IPS DF 6.9 (cell line): ENCODE measurements at regions not wholly inside any gene's neighbourhood (a gene's known extent, or its start where the extent isn't known, plus 50 kb on each side); places are given as distances from the start of the nearest gene placed in this dataset.

ENCODE experiments used
- DNase-seq: peaks from one replicate; pipeline ENCODE4 v3.0.0-alpha.2; 2013; ENCODE audit warnings: low read depth, low spot score
- H3K27ac ChIP-seq: one replicate; pipeline ENCODE4 v1.5.1; 2013; ENCODE audit warnings: low read length, control low read depth
- H3K27me3 ChIP-seq: 2 replicates; pipeline ENCODE4 v1.6.1; 2013; ENCODE audit warnings: mild to moderate bottlenecking, low read length; ENCODE audit not compliant: control insufficient read depth, insufficient read depth
- H3K36me3 ChIP-seq: 2 replicates; pipeline ENCODE4 v1.6.1; 2013; ENCODE audit warnings: low read length; ENCODE audit not compliant: control insufficient read depth, insufficient read depth
- H3K4me1 ChIP-seq: 2 replicates; pipeline ENCODE4 v1.6.1; 2013; ENCODE audit warnings: low read length; ENCODE audit not compliant: control insufficient read depth, insufficient read depth
- H3K4me3 ChIP-seq: 2 replicates; pipeline ENCODE4 v1.5.1; 2013; ENCODE audit warnings: mild to moderate bottlenecking, low read length
- H3K9me3 ChIP-seq: 2 replicates; pipeline ENCODE4 v1.6.1; 2013; ENCODE audit warnings: low read length, inconsistent platforms; ENCODE audit not compliant: control insufficient read depth, insufficient read depth
- WGBS: extraction: QIAGEN DNeasy Blood & Tissue Kit; methylation state at CpG from one replicate; pipeline ENCODE4 v1.1.7; 2013; ENCODE audit warnings: mixed read lengths, missing lambda C conversion rate; ENCODE audit not compliant: insufficient read length, insufficient coverage; 5-methylcytosine and 5-hydroxymethylcytosine counted together

- H3K27ac ChIP-seq = no peak overlapping the region
- no peaks in the 10 kb centered on the region for H3K36me3 ChIP-seq
- no peak for DNase-seq
- no peaks in the 10 kb centered on the region for H3K9me3 ChIP-seq
- no peaks in the 10 kb centered on the region for H3K4me1 ChIP-seq
- no peaks in the 10 kb centered on the region for H3K27me3 ChIP-seq
- H3K4me3 ChIP-seq = no peak overlapping the region
Measured at GRCh38 chr10:94043431-94043990, 49.8 kb downstream of the PLCE1 start.

GRCh38 chr10:94046098-94046497 lies 52.4 kb downstream of the PLCE1 start:
- Histone ChIP-seq H3K27me3 (no peaks in the 10 kb centered on the region), H3K4me1 (no peaks in the 10 kb centered on the region), H3K9me3 (no peaks in the 10 kb centered on the region), H3K27ac (no peak overlapping the region), H3K36me3 (no peaks in the 10 kb centered on the region), H3K4me3 (no peak overlapping the region)
- no CpG with 5 or more reads among the region's 1 CpG for WGBS
- DNase-seq = no peak

- no peak overlapping the region for H3K4me3 ChIP-seq
- no CpG with 5 or more reads among the region's 3 CpGs for WGBS
- no peaks in the 10 kb centered on the region for H3K4me1 ChIP-seq
- H3K27ac ChIP-seq = no peak overlapping the region
- no peaks in the 10 kb centered on the region for H3K9me3 ChIP-seq
- no peaks in the 10 kb centered on the region for H3K36me3 ChIP-seq
- H3K27me3 ChIP-seq = no peaks in the 10 kb centered on the region
- DNase-seq = no peak
Measured at GRCh38 chr10:94047293-94047692, 53.6 kb downstream of the PLCE1 start.

- H3K27ac ChIP-seq = no peak overlapping the region
- no peaks in the 10 kb centered on the region for H3K36me3 ChIP-seq
- no peaks in the 10 kb centered on the region for H3K9me3 ChIP-seq
- no peak for DNase-seq
- no CpG with 5 or more reads among the region's 4 CpGs for WGBS
- no peaks in the 10 kb centered on the region for H3K4me1 ChIP-seq
- H3K27me3 ChIP-seq = no peaks in the 10 kb centered on the region
- no peak overlapping the region for H3K4me3 ChIP-seq
Measured at GRCh38 chr10:94049911-94050310, 56.2 kb downstream of the PLCE1 start.

GRCh38 chr10:94052281-94052680 lies 58.5 kb downstream of the PLCE1 start:
- H3K4me1 ChIP-seq = no peaks in the 10 kb centered on the region
- H3K4me3 ChIP-seq = no peak overlapping the region
- H3K36me3 ChIP-seq = no peaks in the 10 kb centered on the region
- H3K9me3 ChIP-seq = no peaks in the 10 kb centered on the region
- no CpG with 5 or more reads among the region's 1 CpG for WGBS
- no peak overlapping the region for H3K27ac ChIP-seq
- H3K27me3 ChIP-seq = no peaks in the 10 kb centered on the region
- DNase-seq = no peak

GRCh38 chr10:94052866-94053791 lies 59.4 kb downstream of the PLCE1 start:
- H3K36me3 ChIP-seq = no peaks in the 10 kb centered on the region

GRCh38 chr10:94059178-94059883 lies 65.6 kb downstream of the PLCE1 start:
- Histone ChIP-seq H3K4me1 (no peaks in the 10 kb centered on the region), H3K27me3 (no peaks in the 10 kb centered on the region), H3K9me3 (no peaks in the 10 kb centered on the region), H3K4me3 (no peak overlapping the region), H3K27ac (no peak overlapping the region), H3K36me3 (no peaks in the 10 kb centered on the region)
- no peak for DNase-seq
- 100% methylated on average over 1 of the region's 3 CpGs for WGBS

More at GRCh38 chr10:94052866-94053791, 59.4 kb downstream of the PLCE1 start:
- H3K27me3 ChIP-seq = no peaks in the 10 kb centered on the region
- no peak overlapping the region for H3K27ac ChIP-seq
- DNase-seq = no peak
- no CpG with 5 or more reads among the region's 11 CpGs for WGBS
- no peaks in the 10 kb centered on the region for H3K4me1 ChIP-seq
- no peaks in the 10 kb centered on the region for H3K9me3 ChIP-seq
- no peak overlapping the region for H3K4me3 ChIP-seq

- no CpG with 5 or more reads among the region's 2 CpGs for WGBS
- H3K27me3 ChIP-seq = no peaks in the 10 kb centered on the region
Measured at GRCh38 chr10:94061026-94061425, 67.3 kb downstream of the PLCE1 start.

GRCh38 chr10:94062611-94063010 lies 68.9 kb downstream of the PLCE1 start:
- Histone ChIP-seq H3K36me3 (no peaks in the 10 kb centered on the region), H3K4me1 (no peaks in the 10 kb centered on the region), H3K27me3 (no peaks in the 10 kb centered on the region), H3K4me3 (no peak overlapping the region), H3K9me3 (no peaks in the 10 kb centered on the region), H3K27ac (no peak overlapping the region)
- no CpG with 5 or more reads among the region's 2 CpGs for WGBS
- no peak for DNase-seq

More at GRCh38 chr10:94061026-94061425, 67.3 kb downstream of the PLCE1 start:
- no peak for DNase-seq
- H3K4me3 ChIP-seq = no peak overlapping the region
- H3K4me1 ChIP-seq = no peaks in the 10 kb centered on the region
- no peaks in the 10 kb centered on the region for H3K9me3 ChIP-seq
- H3K27ac ChIP-seq = no peak overlapping the region
- H3K36me3 ChIP-seq = no peaks in the 10 kb centered on the region

- H3K36me3 ChIP-seq = no peaks in the 10 kb centered on the region
- no peak overlapping the region for H3K27ac ChIP-seq
- DNase-seq = no peak
- no peaks in the 10 kb centered on the region for H3K4me1 ChIP-seq
- H3K4me3 ChIP-seq = no peak overlapping the region
- H3K27me3 ChIP-seq = no peaks in the 10 kb centered on the region
- no peaks in the 10 kb centered on the region for H3K9me3 ChIP-seq
- no CpG with 5 or more reads among the region's 3 CpGs for WGBS
Measured at GRCh38 chr10:94065362-94065761, 71.6 kb downstream of the PLCE1 start.
